ENCODE measurements at regions not wholly inside any gene's neighbourhood (a gene's known extent, or its start where the extent isn't known, plus 50 kb on each side); places are given as distances from the start of the nearest gene placed in this dataset.

- Histone ChIP-seq H3K4me1 (replicated peaks; ENCODE audit: insufficient read depth) (no peaks in the 10 kb centered on the region), H4K20me1 (ENCODE audit: insufficient read depth) (no peaks in the 10 kb centered on the region), H3K4me3 (no peak overlapping the region), H2AFZ (no peak overlapping the region), H3K4me2 (no peak overlapping the region), H3K27ac (no peak overlapping the region), H3K27me3 (ENCODE audit: insufficient read depth, low read depth) (no peaks in the 10 kb centered on the region), H3K9me3 (ENCODE audit: insufficient read depth, low read depth) (no peaks in the 10 kb centered on the region), H3K9me2 (ENCODE audit: insufficient read depth) (no peaks in the 10 kb centered on the region), H3K36me3 (ENCODE audit: low read depth) (no peaks in the 10 kb centered on the region), H3K79me2 (ENCODE audit: low read depth) (no peaks in the 10 kb centered on the region), H3F3A (ENCODE audit: insufficient read depth, low read depth) (no peaks in the 10 kb centered on the region)
- ChIA-PET POLR2A (ENCODE audit: unreplicated experiment) (no interaction called here), CTCF (no interaction called here)
- intact Hi-C loops (cut with micrococcal nuclease; ENCODE audit: unreplicated experiment): no loop called here
- TF ChIP-seq EZH2 (IDR thresholded peaks at IDR 0.05; ENCODE audit: low read depth): no peak
- no peak for TF ChIP-seq CTCF (conservative IDR thresholded peaks at IDR 0.05)
- BruUV-seq (replicated peaks): no TSS peak
- no peak for DNase-seq
Measured at GRCh38 chr4:132245319-132245718, 903.8 kb upstream of the PCDH10 start.

- no peak overlapping the region for H3K4me2 ChIP-seq
- no peaks in the 10 kb centered on the region for H3K9me3 ChIP-seq (ENCODE audit: insufficient read depth, low read depth)
- H3F3A ChIP-seq (ENCODE audit: insufficient read depth, low read depth): no peaks in the 10 kb centered on the region
- intact Hi-C loops (cut with micrococcal nuclease; ENCODE audit: unreplicated experiment): no loop called here
- ChIA-PET CTCF (no interaction called here), POLR2A (ENCODE audit: unreplicated experiment) (interaction anchor here (0.6 kb wide), 1 partner anchor 349 kb away, joined by 3 read pairs; no protein-coding TSS in a partner anchor)
- no peaks in the 10 kb centered on the region for H3K4me1 ChIP-seq (replicated peaks; ENCODE audit: insufficient read depth)
- H3K27ac ChIP-seq: no peak overlapping the region
- DNase-seq: no peak
- TF ChIP-seq EZH2 (IDR thresholded peaks at IDR 0.05; ENCODE audit: low read depth): no peak
- TF ChIP-seq CTCF (conservative IDR thresholded peaks at IDR 0.05): no peak
- no peaks in the 10 kb centered on the region for H4K20me1 ChIP-seq (ENCODE audit: insufficient read depth)
- no peaks in the 10 kb centered on the region for H3K36me3 ChIP-seq (ENCODE audit: low read depth)
- no peak overlapping the region for H3K4me3 ChIP-seq
- no peak overlapping the region for H2AFZ ChIP-seq
- H3K9me2 ChIP-seq (ENCODE audit: insufficient read depth): no peaks in the 10 kb centered on the region
- H3K79me2 ChIP-seq (ENCODE audit: low read depth): no peaks in the 10 kb centered on the region
- no TSS peak for BruUV-seq (replicated peaks)
- H3K27me3 ChIP-seq (ENCODE audit: insufficient read depth, low read depth): no peaks in the 10 kb centered on the region
Measured at GRCh38 chr4:132264176-132264575, 884.9 kb upstream of the PCDH10 start.

- H3K79me2 ChIP-seq (ENCODE audit: low read depth): no peaks in the 10 kb centered on the region
- ChIA-PET POLR2A (ENCODE audit: unreplicated experiment) (no interaction called here), CTCF (no interaction called here)
- DNase-seq: no peak
- H3K36me3 ChIP-seq (ENCODE audit: low read depth): no peaks in the 10 kb centered on the region
- H2AFZ ChIP-seq: no peak overlapping the region
- no TSS peak for BruUV-seq (replicated peaks)
- H3K4me2 ChIP-seq: no peak overlapping the region
- no peaks in the 10 kb centered on the region for H4K20me1 ChIP-seq (ENCODE audit: insufficient read depth)
- H3F3A ChIP-seq (ENCODE audit: insufficient read depth, low read depth): no peaks in the 10 kb centered on the region
- no peak overlapping the region for H3K4me3 ChIP-seq
- H3K4me1 ChIP-seq (replicated peaks; ENCODE audit: insufficient read depth): no peaks in the 10 kb centered on the region
- no peaks in the 10 kb centered on the region for H3K9me2 ChIP-seq (ENCODE audit: insufficient read depth)
- intact Hi-C loops (cut with micrococcal nuclease; ENCODE audit: unreplicated experiment): no loop called here
- H3K27ac ChIP-seq: no peak overlapping the region
- H3K27me3 ChIP-seq (ENCODE audit: insufficient read depth, low read depth): no peaks in the 10 kb centered on the region
- no peak for TF ChIP-seq CTCF (conservative IDR thresholded peaks at IDR 0.05)
- no peak for TF ChIP-seq EZH2 (IDR thresholded peaks at IDR 0.05; ENCODE audit: low read depth)
- no peaks in the 10 kb centered on the region for H3K9me3 ChIP-seq (ENCODE audit: insufficient read depth, low read depth)
Measured at GRCh38 chr4:132266374-132266773, 882.7 kb upstream of the PCDH10 start.

Data from PC-9 (cell line).